Activated T-helper 1 cell treated with anti-CD3 and anti-CD28 coated beads, Interleukin-12 subunit alpha, Interleukin-12 subunit beta, Interleukin-2, Interleukin-4 antibody, amounts not matched to agents 30 ng/mL and 10 ng/mL and 1 ng/mL, durations not matched to agents 14 hours and 24 hours and 36 hours (primary cell): ENCODE measurements at regions not wholly inside any gene's neighbourhood (a gene's known extent, or its start where the extent isn't known, plus 50 kb on each side); places are given as distances from the start of the nearest gene placed in this dataset.

Experiments
- DNase-seq: peaks from one replicate; pipeline ENCODE4 v3.0.0; 2021; ENCODE audit warnings: low spot score
- H3K27ac Mint-ChIP-seq: one replicate; pipeline ENCODE4 v1.8.0; 2021; ENCODE audit warnings: mild to moderate bottlenecking, mixed read lengths
- H3K27me3 Mint-ChIP-seq: one replicate; pipeline ENCODE4 v1.8.0; 2022; ENCODE audit warnings: mild to moderate bottlenecking, moderate library complexity, mixed read lengths; ENCODE audit not compliant: insufficient read depth
- H3K36me3 Mint-ChIP-seq: one replicate; pipeline ENCODE4 v1.8.0; 2021; ENCODE audit warnings: low read depth, mixed read lengths
- H3K4me1 Mint-ChIP-seq: one replicate; pipeline ENCODE4 v1.8.0; 2021; ENCODE audit warnings: low read depth, mixed read lengths
- H3K4me3 Mint-ChIP-seq: one replicate; pipeline ENCODE4 v1.8.0; 2021; ENCODE audit warnings: mild to moderate bottlenecking, moderate library complexity, mixed read lengths
- H3K9me3 Mint-ChIP-seq: one replicate; pipeline ENCODE4 v1.8.0; 2021; ENCODE audit warnings: mixed read lengths
- intact Hi-C: fragments of 100-400 bp; cut with micrococcal nuclease; formaldehyde crosslinking; loops from one replicate; pipeline ENCODE4 v1.15.1; 2024

DNA sequence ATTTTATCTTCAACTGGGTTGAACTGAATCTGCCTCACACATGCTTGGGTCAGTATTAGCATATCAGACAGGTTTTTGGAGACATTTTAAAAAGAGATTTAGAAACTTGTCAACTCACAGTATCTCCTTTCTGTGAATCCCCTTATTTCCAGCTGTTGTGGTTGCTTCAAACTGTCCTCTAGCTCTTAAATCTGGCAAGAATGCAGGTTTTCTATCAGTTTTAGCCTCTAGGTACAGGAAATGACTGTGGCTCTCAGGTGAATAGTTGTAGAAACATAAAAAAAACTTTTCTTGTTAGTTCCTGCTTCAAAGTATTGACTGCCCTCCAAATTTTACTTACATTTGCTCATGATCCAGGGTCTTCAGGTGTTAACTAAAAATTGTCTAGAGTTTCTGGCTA is 495.7 kb upstream of the TMPRSS15 start:
- H3K27ac Mint-ChIP-seq: no peak overlapping the region
- H3K4me1 Mint-ChIP-seq: no peaks in the 10 kb centered on the region
- DNase-seq: no peak
- H3K4me3 Mint-ChIP-seq: no peak overlapping the region
- H3K9me3 Mint-ChIP-seq: peaks cover 10% of the 10 kb centered on the region
- intact Hi-C loops: no loop called here
- no peaks in the 10 kb centered on the region for H3K27me3 Mint-ChIP-seq
- H3K36me3 Mint-ChIP-seq: no peaks in the 10 kb centered on the region

DNA sequence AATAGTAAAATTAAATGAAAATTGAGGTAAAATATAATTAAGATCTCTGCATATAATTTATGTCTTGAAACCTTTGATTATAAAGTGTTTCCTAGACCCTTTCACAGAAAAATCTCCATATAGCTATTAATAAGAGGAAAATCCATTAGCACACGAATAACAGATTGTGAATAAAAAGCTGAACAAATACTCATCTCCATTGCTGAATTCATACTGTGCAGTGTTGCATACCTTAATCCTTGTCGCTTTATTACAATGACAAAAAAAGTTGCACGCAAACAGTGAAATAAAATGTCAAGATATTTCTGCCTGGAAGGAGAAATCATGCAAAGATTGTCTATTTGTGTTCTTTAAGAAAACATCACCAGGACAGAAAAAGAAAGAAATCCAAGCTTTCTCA is 499.1 kb upstream of the TMPRSS15 start:
- no peaks in the 10 kb centered on the region for H3K36me3 Mint-ChIP-seq
- intact Hi-C loops: no loop called here
- no peak for DNase-seq
- H3K27ac Mint-ChIP-seq: no peak overlapping the region
- H3K9me3 Mint-ChIP-seq: peaks cover 19% of the 10 kb centered on the region
- H3K4me3 Mint-ChIP-seq: no peak overlapping the region
- H3K4me1 Mint-ChIP-seq: no peaks in the 10 kb centered on the region
- no peaks in the 10 kb centered on the region for H3K27me3 Mint-ChIP-seq

DNA sequence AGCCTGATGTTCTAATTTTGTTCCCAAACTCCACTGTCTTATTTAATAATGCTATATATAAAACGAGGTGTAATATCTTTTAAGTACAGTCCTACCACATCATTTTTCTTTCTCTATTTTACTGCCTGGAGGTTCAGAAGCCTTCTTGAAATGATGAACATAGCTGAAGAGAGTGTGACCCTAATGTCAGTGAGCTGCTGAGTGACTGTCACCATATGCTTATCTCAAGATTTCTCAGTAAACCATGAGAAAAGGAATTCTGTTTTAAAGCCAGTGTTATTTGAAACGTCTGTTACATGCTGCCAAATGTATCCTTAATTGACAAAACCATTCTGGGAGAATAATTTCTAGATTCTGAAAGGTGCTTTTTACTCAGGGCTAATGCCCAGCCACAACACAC is 503.5 kb upstream of the TMPRSS15 start:
- Mint-ChIP-seq H3K27ac (no peak overlapping the region), H3K4me1 (no peaks in the 10 kb centered on the region), H3K27me3 (no peaks in the 10 kb centered on the region), H3K9me3 (peaks cover 20% of the 10 kb centered on the region), H3K4me3 (no peak overlapping the region), H3K36me3 (no peaks in the 10 kb centered on the region)
- intact Hi-C loops: no loop called here
- no peak for DNase-seq

DNA sequence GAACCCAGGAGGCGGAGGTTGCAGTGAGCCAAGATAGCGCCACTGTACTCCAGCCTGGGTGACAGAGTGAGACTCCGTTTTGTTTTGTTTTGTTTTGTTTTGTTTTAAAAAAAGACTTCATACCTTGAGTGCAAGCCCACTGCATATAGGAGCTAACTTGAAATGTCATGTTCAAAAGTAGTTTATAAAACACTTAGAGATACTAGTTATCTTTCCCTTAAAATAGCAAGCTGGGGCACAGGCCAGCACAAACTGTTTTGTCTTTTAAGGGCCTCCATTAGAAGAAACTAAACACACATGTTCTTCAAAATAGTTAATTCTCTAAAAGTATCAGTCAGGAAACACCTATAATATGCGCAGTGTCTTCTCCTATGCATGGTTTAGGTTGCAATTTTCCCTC is 505.1 kb upstream of the TMPRSS15 start:
- Mint-ChIP-seq H3K36me3 (no peaks in the 10 kb centered on the region), H3K4me1 (no peaks in the 10 kb centered on the region), H3K4me3 (no peak overlapping the region), H3K9me3 (peaks cover 22% of the 10 kb centered on the region), H3K27ac (no peak overlapping the region), H3K27me3 (no peaks in the 10 kb centered on the region)
- intact Hi-C loops: no loop called here
- DNase-seq: no peak

DNA sequence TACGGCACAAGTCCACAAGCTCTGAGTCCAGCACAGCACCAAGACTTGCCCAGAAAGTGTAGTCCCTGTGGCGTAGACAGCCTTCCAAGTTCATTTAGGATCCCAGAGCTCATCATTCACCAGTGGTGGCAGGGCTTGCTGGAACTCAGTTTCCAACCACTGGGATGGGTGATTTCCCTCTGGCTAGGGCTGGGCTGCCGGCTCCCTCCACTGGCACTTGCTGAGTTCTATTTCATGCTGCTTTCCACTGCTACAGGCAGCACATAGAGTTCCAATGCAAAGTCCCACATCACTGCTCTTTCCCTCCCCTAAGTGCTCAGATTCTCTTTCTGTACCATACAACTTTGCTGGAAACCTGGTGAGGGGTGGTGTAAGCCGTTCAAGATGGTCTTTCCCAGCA is 510.3 kb upstream of the TMPRSS15 start:
- Mint-ChIP-seq H3K36me3 (no peaks in the 10 kb centered on the region), H3K9me3 (peaks cover 27% of the 10 kb centered on the region), H3K4me1 (no peaks in the 10 kb centered on the region), H3K27me3 (no peaks in the 10 kb centered on the region), H3K27ac (no peak overlapping the region), H3K4me3 (no peak overlapping the region)
- intact Hi-C loops: no loop called here
- DNase-seq: no peak

DNA sequence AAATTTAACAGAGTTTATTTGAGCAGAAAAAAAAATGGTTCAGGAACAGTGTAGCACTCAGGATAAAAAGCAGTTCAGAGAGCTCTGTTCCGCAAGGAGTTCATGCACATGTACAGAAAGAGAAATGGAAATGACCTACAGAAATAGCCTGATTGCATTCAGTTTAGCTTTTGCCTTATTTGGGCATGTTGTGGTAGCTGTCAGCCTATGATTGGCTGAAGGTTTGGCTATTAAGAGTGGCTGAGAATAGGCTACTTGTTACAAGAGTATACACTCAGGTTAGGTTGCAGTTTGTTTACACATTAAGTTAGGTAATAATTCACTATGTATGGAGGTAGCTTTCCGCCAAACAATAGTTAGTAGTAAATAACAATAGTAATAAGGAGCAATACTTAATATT is 511.0 kb upstream of the TMPRSS15 start:
- Mint-ChIP-seq H3K4me1 (no peaks in the 10 kb centered on the region), H3K36me3 (no peaks in the 10 kb centered on the region), H3K4me3 (no peak overlapping the region), H3K27ac (no peak overlapping the region), H3K27me3 (no peaks in the 10 kb centered on the region), H3K9me3 (peaks cover 27% of the 10 kb centered on the region)
- no peak for DNase-seq
- intact Hi-C loops: no loop called here

DNA sequence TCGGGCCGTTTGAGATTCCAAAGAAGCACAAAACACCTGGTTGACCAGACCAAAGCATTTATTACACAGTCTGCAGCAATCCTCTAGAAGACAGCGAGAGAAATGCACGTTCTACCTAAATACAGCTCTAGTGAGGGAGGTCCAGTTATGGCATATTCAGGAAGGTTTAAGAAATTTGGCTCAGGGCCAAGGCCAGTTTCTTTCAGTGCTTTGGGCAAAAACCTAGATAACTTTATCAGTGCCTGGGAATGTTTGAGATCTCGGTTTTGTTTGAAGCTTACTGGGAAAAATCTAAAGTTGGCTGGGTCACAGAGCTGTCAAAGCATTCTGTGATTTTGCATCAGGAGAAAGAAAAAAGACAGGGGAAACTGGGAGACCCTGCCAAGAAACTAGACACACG is 514.0 kb upstream of the TMPRSS15 start:
- no peaks in the 10 kb centered on the region for H3K36me3 Mint-ChIP-seq
- no peak overlapping the region for H3K27ac Mint-ChIP-seq
- peaks cover 20% of the 10 kb centered on the region for H3K9me3 Mint-ChIP-seq
- H3K27me3 Mint-ChIP-seq: no peaks in the 10 kb centered on the region
- DNase-seq: no peak
- intact Hi-C loops: no loop called here
- H3K4me3 Mint-ChIP-seq: no peak overlapping the region
- H3K4me1 Mint-ChIP-seq: no peaks in the 10 kb centered on the region

GRCh38 chr21:18931237-18931636 is 527.7 kb upstream of the TMPRSS15 start:
- Mint-ChIP-seq H3K27me3 (no peaks in the 10 kb centered on the region), H3K36me3 (no peaks in the 10 kb centered on the region), H3K4me1 (no peaks in the 10 kb centered on the region), H3K9me3 (peaks cover 22% of the 10 kb centered on the region), H3K4me3 (no peak overlapping the region), H3K27ac (no peak overlapping the region)
- intact Hi-C loops: no loop called here
- DNase-seq: no peak

GRCh38 chr21:18937337-18937736 is 533.8 kb upstream of the TMPRSS15 start:
- no peak for DNase-seq
- Mint-ChIP-seq H3K9me3 (peaks cover 14% of the 10 kb centered on the region), H3K4me3 (no peak overlapping the region), H3K27ac (no peak overlapping the region), H3K4me1 (no peaks in the 10 kb centered on the region), H3K36me3 (no peaks in the 10 kb centered on the region), H3K27me3 (no peaks in the 10 kb centered on the region)
- intact Hi-C loops: no loop called here

- peaks cover 8% of the 10 kb centered on the region for H3K9me3 Mint-ChIP-seq
- DNase-seq: no peak
- no peaks in the 10 kb centered on the region for H3K4me1 Mint-ChIP-seq
- intact Hi-C loops: no loop called here
- no peaks in the 10 kb centered on the region for H3K36me3 Mint-ChIP-seq
- no peaks in the 10 kb centered on the region for H3K27me3 Mint-ChIP-seq
- no peak overlapping the region for H3K27ac Mint-ChIP-seq
- H3K4me3 Mint-ChIP-seq: no peak overlapping the region
These were observed 537.2 kb upstream of the TMPRSS15 start for GRCh38 chr21:18940791-18941190.

- H3K36me3 Mint-ChIP-seq: no peaks in the 10 kb centered on the region
- no peak for DNase-seq
- no peaks in the 10 kb centered on the region for H3K27me3 Mint-ChIP-seq
- H3K4me1 Mint-ChIP-seq: no peaks in the 10 kb centered on the region
- H3K27ac Mint-ChIP-seq: no peak overlapping the region
- intact Hi-C loops: no loop called here
- H3K4me3 Mint-ChIP-seq: no peak overlapping the region
- no peaks in the 10 kb centered on the region for H3K9me3 Mint-ChIP-seq
These were observed 546.6 kb upstream of the TMPRSS15 start for GRCh38 chr21:18950045-18950740.

DNA sequence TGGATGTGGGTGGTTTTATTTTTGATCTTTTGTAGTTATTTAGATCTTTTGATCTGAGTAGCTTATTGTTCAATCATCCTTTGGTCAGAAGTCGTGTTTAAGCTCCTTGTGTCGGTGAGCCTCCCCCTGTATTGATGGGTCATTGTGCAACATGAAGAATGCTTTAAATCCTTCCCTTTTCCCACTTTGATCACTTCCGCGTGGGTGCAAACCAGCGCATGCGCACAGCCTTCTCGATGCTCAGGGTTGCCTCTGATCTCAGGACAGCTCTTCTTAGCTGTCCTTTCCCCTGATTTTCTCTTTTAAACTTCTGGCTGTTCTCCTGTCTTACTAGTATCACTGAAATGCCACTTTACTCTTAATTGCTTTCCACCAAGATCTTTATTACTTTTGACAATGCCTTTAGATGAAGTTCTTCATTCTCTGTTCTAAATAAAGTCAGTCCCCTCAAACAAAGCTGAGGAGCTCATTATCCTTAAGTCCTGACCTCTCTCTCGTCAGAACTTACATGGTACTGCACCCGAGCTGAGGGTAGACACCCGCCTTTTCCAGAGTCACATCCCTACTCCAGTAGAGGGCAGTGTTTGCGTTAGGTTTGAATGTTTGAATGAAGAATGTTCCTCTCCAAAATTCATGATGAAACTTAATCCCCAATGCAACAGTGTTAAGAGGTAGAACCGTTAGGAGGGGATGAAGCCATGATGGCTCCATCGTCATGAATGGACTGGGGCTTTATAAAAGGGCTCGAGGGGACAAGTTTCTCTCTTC is 547.9 kb upstream of the TMPRSS15 start:
- Mint-ChIP-seq H3K9me3 (no peaks in the 10 kb centered on the region), H3K4me3 (no peak overlapping the region), H3K4me1 (no peaks in the 10 kb centered on the region), H3K27ac (no peak overlapping the region), H3K36me3 (no peaks in the 10 kb centered on the region), H3K27me3 (no peaks in the 10 kb centered on the region)
- intact Hi-C loops: no loop called here
- no peak for DNase-seq

DNA sequence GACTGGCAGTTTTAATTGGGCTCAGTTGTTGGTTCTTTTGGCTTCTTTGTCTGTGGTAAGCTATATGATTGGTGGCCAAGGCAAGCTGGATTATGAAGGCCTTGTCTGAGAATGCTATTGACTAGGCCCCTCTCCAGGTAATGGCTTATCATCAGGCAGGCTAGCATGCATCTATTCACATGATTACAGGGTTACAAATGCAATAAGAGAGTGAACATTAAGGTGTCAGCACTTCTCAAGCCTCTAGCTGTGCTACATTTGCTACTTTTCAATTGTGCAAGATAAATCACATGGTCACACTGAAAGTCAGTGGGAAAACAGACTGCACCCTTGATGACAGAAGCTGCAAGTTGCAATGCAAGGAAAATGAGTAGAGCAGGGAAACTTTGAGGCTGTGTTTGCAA is 550.9 kb upstream of the TMPRSS15 start:
- Mint-ChIP-seq H3K27ac (no peak overlapping the region), H3K4me3 (no peak overlapping the region), H3K27me3 (no peaks in the 10 kb centered on the region), H3K36me3 (no peaks in the 10 kb centered on the region), H3K4me1 (no peaks in the 10 kb centered on the region), H3K9me3 (no peaks in the 10 kb centered on the region)
- intact Hi-C loops: no loop called here
- DNase-seq: no peak
